HG02970 (cell line): ENCODE measurements at regions not wholly inside any gene's neighbourhood (a gene's known extent, or its start where the extent isn't known, plus 50 kb on each side); places are given as distances from the start of the nearest gene placed in this dataset.
"Not testable (repeated sequence)": the region's sequence is repeated elsewhere in the genome, so short reads cannot be mapped to it uniquely, and the experiment has no call there.

Source experiments
- ATAC-seq: cut with Tn5 transposase; IDR thresholded peaks from one replicate; pipeline ENCODE4 v1.9.1; 2021; ENCODE audit warnings: mild to moderate bottlenecking, moderate library complexity, moderate number of reproducible peaks; ENCODE audit not compliant: unreplicated experiment, low FRiP score

DNA sequence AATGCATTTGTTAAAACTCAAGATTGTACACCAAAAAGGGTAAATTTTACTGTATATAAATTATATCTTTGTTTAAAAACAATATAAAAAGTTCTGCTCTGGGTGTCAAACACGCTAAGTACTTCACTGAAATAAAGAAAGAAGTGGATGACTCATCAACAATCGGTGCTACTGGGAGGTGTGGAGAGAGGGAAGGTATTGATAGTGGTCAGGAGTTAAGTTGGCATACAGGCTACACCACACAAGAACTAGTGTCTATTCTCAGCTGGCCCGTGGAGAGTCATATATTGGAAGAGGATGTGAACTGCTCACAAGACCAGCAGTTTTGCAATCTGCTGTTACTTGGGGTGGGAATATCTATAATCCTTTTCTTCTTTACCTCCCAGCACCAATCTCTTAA, 145.7 kb upstream of the TRPC7 start:
- no peak for ATAC-seq

DNA sequence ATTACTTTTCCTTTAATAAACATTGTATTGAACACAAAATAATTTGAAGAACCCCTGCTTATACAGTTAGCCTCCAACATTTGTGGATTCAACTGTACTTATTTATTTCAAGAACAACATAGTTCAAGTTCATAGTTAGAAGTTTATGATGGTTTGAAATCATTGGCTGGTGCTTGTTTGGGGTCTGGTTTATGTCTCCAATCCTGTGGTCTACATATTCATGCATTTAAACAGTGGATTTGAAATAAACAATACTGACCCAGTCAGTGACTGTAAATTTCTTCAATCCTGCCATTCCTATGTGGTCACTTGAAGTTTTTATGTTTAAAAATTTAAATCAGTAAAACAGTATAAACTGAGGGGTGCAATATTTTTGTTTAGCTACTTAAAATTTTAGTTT, 145.1 kb upstream of the TRPC7 start:
- no peak for ATAC-seq

DNA sequence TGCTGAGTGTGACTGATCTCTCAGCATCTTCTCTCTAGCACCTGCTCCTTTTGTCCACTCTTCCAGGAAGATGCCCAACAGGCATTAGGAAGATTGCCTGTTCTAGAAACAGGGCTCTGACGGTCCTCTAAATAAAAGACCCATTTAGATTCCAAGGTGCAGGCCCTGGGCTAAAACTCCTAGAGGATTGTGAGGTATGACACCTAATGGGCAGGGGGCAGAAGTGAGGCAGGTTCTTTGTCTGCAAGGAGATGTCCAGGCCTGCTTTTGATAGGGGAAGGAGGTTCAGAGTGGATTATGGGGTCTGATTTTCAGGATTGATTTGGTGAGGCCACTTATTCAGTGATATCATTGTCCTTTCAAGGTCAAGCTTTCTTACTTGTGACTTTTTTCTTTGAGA, 140.8 kb upstream of the TRPC7 start:
- no peak for ATAC-seq

- no peak for ATAC-seq
These were observed 135.8 kb upstream of the TRPC7 start for GRCh38 chr5:136501133-136501532.

GRCh38 chr5:136492587-136492986, 127.2 kb upstream of the TRPC7 start:
- no peak for ATAC-seq

GRCh38 chr5:136491806-136492205, 126.5 kb upstream of the TRPC7 start:
- no peak for ATAC-seq

GRCh38 chr5:136484808-136485325, 119.5 kb upstream of the TRPC7 start:
- no peak for ATAC-seq

DNA sequence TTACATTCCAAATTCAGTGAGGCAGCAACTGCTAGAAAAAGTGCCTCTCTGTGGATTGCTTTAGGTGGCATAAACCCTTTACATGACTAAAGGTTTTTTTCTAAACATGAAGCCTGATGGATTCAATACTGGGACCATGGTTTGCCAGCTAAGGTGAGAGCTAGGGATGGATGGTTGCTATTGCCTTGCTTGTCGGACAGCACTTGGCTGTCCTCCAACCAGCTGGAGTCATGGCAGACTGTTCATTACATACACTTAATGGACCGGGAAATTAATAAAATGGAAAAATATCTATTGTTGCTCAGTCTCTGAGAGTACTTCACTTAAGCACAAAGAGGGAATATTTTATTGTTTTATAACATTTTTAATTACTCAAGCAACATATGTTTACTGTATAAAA, 116.9 kb upstream of the TRPC7 start:
- ATAC-seq, result no peak

DNA sequence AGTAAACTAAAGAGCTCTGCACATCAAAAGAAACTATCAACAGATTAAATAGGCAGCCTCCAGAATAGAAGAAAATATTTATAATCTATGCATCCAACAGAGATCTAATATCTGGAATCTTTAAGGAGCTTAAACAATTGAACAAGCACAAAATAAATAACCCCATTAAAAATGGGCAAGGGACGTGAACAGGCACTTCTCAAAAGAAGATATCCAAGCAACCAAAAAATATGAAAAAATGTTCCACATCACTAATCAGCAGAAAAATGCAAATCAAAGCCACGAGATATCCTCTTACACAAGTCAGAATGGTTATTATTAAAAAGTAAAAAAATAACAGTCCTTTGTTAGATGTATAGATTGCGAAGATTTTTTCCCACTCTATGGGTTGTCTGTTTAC, 109.1 kb upstream of the TRPC7 start:
- no peak for ATAC-seq

DNA sequence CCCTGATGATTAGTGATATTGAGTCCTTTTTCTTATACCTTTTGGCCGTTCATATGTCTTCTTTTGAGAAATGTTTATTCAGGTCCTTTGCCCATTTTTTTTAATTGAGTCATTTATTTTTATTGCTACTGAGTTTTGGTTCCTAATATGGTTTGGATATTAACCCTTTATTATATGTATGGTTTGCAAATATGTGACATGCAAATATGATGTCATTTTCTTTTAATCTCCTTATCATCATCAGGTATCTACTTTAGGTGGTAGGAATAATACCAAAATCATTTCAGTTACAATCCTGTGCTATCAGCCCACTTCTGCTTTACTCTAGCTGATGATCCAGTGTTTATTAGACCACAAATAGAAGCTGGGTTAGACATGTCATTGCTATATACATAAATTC, 102.3 kb upstream of the TRPC7 start:
- no peak for ATAC-seq

DNA sequence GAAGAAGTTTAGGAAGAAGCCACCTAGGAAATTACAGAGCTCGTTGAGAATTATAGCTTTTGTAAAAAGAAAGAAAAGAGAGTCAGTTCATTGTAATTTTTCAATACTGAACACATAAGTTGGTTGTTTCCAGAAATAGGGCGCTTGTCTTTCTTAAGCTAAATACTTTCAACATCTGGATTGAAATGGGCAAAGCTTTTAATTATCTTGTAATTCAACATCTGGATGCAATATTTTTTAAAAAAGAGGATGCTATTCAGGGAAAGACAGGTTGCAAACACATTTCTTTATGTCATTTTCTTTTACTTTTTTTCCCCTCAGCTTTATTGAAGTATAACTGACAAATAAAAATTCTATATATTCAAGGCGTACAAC, 100.7 kb upstream of the TRPC7 start:
- no peak for ATAC-seq

DNA sequence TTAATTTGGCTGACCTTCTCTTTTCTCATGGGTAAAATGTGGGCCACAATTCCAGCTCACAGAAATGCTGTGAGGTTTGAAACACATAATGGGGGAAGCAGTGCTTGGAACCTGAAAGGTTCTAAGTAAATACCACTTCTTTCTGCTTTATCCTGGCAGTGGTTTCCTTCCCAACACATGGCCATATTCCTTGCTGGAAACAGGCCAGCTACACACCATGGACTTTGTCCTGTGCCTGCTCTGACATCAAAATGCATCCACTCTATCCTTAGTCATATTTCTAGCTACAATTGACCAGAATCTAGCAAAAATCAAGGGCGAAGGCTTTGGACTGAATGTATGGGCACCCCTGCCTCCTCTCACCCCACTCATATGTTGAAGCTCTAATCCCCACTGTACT, 93.1 kb upstream of the TRPC7 start:
- no peak for ATAC-seq

GRCh38 chr5:136457390-136458013, 92.2 kb upstream of the TRPC7 start:
- no peak for ATAC-seq

DNA sequence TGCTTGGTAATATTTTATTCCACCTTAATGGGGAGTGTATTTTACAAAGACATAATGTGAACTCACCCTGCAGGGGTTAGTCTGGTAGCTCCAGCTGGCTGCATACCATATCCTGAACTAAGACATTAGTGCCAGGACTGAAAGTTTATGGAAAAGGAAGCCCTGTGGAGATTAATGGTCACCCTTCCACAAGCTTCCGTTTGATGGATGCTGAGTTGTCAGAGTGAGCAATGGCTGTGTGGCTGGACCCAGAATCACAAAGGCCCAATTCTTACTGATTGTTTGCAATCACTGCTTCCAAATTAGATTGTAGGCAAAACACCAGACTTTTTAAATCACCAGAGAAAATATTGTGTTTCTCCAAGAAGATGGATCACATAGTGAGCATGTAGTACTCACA, 90.1 kb upstream of the TRPC7 start:
- ATAC-seq, result no peak

DNA sequence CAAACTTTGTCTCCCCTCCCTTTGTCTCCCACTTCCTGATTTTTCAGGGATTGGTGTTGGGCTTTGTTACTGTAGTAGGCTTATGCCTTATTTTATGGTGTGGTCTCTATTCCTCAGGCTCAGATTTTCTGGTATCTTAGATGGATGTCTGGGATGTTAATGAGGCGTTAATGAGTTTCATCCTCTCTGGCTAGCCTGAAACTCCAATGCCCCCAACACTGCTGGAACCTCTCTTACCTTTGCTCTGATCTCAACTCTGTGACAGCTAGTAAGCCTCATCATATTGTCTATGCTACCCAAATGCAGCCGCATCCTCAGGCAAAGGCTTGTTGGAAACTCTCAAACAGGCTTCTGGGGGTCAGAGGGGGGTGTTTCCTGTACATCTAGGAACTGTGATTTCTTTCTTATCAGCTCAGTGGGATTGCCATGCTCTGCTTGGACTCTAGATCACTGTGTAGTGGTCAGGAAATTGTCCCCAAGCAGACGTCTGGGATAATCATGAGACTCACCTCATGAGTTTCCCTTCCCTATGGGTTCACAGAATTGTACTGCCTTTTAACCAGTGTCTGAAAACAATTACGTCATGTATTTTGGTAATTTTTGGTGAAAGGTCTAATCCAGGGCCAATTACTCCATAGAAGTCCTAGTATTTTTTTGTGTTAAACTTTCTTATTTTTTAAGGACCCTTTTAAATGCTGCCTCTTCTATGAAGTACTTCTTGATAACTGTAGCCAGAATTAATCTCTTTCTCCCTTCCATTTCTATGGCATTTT, 88.8 kb upstream of the TRPC7 start:
- ATAC-seq, result no peak

- no peak for ATAC-seq
These were observed 87.9 kb upstream of the TRPC7 start for GRCh38 chr5:136453199-136453598.

GRCh38 chr5:136447576-136447975, 82.2 kb upstream of the TRPC7 start:
- ATAC-seq, result not testable (repeated sequence)

GRCh38 chr5:136446565-136446964, 81.2 kb upstream of the TRPC7 start:
- ATAC-seq, result no peak

- not testable (repeated sequence) for ATAC-seq
These were observed 78.8 kb upstream of the TRPC7 start for GRCh38 chr5:136444099-136444498.

- no peak for ATAC-seq
These were observed 74.0 kb upstream of the TRPC7 start for GRCh38 chr5:136439367-136439766.

- no peak for ATAC-seq
These were observed 70.7 kb upstream of the TRPC7 start for GRCh38 chr5:136435946-136436543.

DNA sequence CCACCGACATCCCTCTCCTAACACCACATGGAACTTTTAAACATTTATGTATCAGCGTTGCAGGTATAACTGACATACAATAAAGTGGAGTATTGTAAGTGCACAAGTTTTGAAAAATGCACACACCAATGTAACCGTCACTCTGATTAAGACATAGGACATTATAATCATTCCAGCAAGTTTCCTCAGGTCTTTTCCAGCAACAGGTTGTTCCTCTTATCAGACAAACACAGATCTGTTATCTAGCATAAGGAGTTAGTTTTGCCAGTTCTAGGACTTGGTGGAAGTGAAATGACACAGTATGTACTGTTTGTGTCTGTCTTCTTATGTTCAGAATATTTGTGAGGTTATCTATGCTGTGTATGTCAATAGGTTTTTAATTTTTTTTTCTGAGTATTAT, 69.5 kb upstream of the TRPC7 start:
- ATAC-seq, result no peak
